NB4 (cell line): ENCODE measurements at regions not wholly inside any gene's neighbourhood (a gene's known extent, or its start where the extent isn't known, plus 50 kb on each side); places are given as distances from the start of the nearest gene placed in this dataset.

Experiments used
- DNase-seq: peaks from one replicate; pipeline ENCODE4 v3.0.0; 2010; ENCODE audit warnings: low read depth
- H3K4me3 ChIP-seq: one replicate; pipeline ENCODE4 v1.5.1; 2011; ENCODE audit warnings: mild to moderate bottlenecking, low read depth, low read length, moderate library complexity
- CTCF ChIP-seq: IDR thresholded peaks from one replicate; pipeline ENCODE4 v1.5.1; 2012; ENCODE audit warnings: low read depth, low read length
- MAX ChIP-seq: IDR thresholded peaks from 2 replicates; pipeline ENCODE4 v1.6.1; 2011; ENCODE audit warnings: low read depth, low read length
- MYC ChIP-seq: IDR thresholded peaks from 2 replicates; pipeline ENCODE4 v1.6.1; 2011; ENCODE audit warnings: low read depth, low read length
- POLR2A ChIP-seq: IDR thresholded peaks from 2 replicates; pipeline ENCODE4 v1.6.1; 2011; ENCODE audit warnings: mild to moderate bottlenecking; ENCODE audit not compliant: insufficient read length; ENCODE audit errors: extremely low read depth

GRCh38 chr3:89570465-89570864 lies 463.0 kb downstream of the EPHA3 start:
- TF ChIP-seq POLR2A (no peak), MYC (no peak), MAX (no peak), CTCF (no peak)
- H3K4me3 ChIP-seq: no peak overlapping the region
- DNase-seq: no peak

GRCh38 chr3:89571298-89571697 lies 463.9 kb downstream of the EPHA3 start:
- TF ChIP-seq MYC (no peak), MAX (no peak), POLR2A (no peak), CTCF (no peak)
- DNase-seq: no peak
- no peak overlapping the region for H3K4me3 ChIP-seq

- DNase-seq: no peak
- no peak for TF ChIP-seq POLR2A
- H3K4me3 ChIP-seq: no peak overlapping the region
Observed at GRCh38 chr3:89571707-89572106, 464.3 kb downstream of the EPHA3 start.

- H3K4me3 ChIP-seq: no peak overlapping the region
- TF ChIP-seq MAX (no peak), CTCF (no peak), POLR2A (no peak), MYC (no peak)
- no peak for DNase-seq
Observed at GRCh38 chr3:89572261-89572660, 464.8 kb downstream of the EPHA3 start.

- TF ChIP-seq MAX: no peak
- TF ChIP-seq POLR2A: no peak
- TF ChIP-seq MYC: no peak
- no peak for DNase-seq
- no peak overlapping the region for H3K4me3 ChIP-seq
Observed at GRCh38 chr3:89576417-89576816, 469.0 kb downstream of the EPHA3 start.

- H3K4me3 ChIP-seq: no peak overlapping the region
- no peak for TF ChIP-seq POLR2A
- TF ChIP-seq MYC: no peak
- TF ChIP-seq MAX: no peak
- TF ChIP-seq CTCF: no peak
- DNase-seq: no peak
Observed at GRCh38 chr3:89577637-89578530, 470.5 kb downstream of the EPHA3 start.
